ENCODE measurements at regions not wholly inside any gene's neighbourhood (a gene's known extent, or its start where the extent isn't known, plus 50 kb on each side); places are given as distances from the start of the nearest gene placed in this dataset.

- TF ChIP-seq CTCF (IDR thresholded peaks at IDR 0.05) (no peak), EZH2 (IDR thresholded peaks at IDR 0.05; ENCODE audit: borderline replicate concordance, insufficient read depth, low read depth, low read length, poor library complexity, severe bottlenecking) (no peak)
These were observed 484.6 kb downstream of the ZNF608 start for GRCh38 chr5:124261848-124262247.
